Suprapubic skin (tissue), 3 donors: ENCODE measurements at regions not wholly inside any gene's neighbourhood (a gene's known extent, or its start where the extent isn't known, plus 50 kb on each side); places are given as distances from the start of the nearest gene placed in this dataset.

Experiments
- POLR2A ChIP-seq, 2 donors: fragments of 450-650 bp; IDR thresholded peaks; one replicate each; pipeline ENCODE4 v1.6.1; 2017; ENCODE audit warnings: antibody characterized with exemption in 2 of 2, mild to moderate bottlenecking in 2 of 2, moderate library complexity in 2 of 2
- TF ChIP-seq, protein P1 (sequence below), 2 donors: fragments of 200-600 bp in 1 of 2; fragments of 450-650 bp in 1 of 2; sonication (generic) in 1 of 2; IDR thresholded peaks; one replicate each; pipeline ENCODE4 v1.5.1; 2016 to 2019; ENCODE audit warnings: antibody characterized with exemption in 2 of 2, mild to moderate bottlenecking in 1 of 2, moderate library complexity in 1 of 2

- TF ChIP-seq, protein P1, sequence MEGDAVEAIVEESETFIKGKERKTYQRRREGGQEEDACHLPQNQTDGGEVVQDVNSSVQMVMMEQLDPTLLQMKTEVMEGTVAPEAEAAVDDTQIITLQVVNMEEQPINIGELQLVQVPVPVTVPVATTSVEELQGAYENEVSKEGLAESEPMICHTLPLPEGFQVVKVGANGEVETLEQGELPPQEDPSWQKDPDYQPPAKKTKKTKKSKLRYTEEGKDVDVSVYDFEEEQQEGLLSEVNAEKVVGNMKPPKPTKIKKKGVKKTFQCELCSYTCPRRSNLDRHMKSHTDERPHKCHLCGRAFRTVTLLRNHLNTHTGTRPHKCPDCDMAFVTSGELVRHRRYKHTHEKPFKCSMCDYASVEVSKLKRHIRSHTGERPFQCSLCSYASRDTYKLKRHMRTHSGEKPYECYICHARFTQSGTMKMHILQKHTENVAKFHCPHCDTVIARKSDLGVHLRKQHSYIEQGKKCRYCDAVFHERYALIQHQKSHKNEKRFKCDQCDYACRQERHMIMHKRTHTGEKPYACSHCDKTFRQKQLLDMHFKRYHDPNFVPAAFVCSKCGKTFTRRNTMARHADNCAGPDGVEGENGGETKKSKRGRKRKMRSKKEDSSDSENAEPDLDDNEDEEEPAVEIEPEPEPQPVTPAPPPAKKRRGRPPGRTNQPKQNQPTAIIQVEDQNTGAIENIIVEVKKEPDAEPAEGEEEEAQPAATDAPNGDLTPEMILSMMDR (IDR thresholded peaks at IDR 0.05) = no peak
- no peak for TF ChIP-seq POLR2A (IDR thresholded peaks at IDR 0.05)
These were observed 129.0 kb downstream of the TAF11L14 start for GRCh38 chr5:17763301-17763700.
